ENCODE measurements at regions not wholly inside any gene's neighbourhood (a gene's known extent, or its start where the extent isn't known, plus 50 kb on each side); places are given as distances from the start of the nearest gene placed in this dataset.

DNA sequence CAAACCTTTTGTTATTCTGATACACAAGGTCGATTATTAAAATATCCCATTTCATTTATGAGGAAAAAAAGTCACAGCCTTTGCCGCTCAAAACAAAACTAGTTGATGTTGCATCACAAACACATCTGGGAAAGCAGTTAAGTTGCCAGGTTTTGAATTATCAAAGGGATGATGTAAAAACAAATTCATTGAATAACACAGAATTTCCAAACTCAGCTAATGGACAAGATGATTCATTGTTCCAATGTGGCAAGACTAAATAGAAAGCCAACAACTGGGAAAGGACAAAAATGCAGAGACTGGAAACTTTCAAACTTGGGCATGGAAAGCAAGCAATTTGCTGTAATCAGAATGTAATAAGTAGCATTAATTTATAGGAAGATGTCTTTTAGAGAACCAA is 610.0 kb upstream of the ZNF385D start:
- Histone ChIP-seq H3K79me2 (ENCODE audit: control insufficient read depth, insufficient read depth, low read length) (no peaks in the 10 kb centered on the region), H3K4me2 (ENCODE audit: insufficient read depth, low read length) (no peak overlapping the region), H3K27ac (ENCODE audit: extremely low read depth, low read depth, low read length) (no peak overlapping the region), H3K4me1 (replicated peaks in 1 of 2; ENCODE audit: control insufficient read depth in 2 of 2, insufficient read depth in 2 of 2, low read length in 2 of 2) (no peaks in the 10 kb centered on the region), H3K9me1 (ENCODE audit: control insufficient read depth, insufficient read depth, low read length) (no peaks in the 10 kb centered on the region), H3K36me3 (ENCODE audit: control insufficient read depth, insufficient read depth, low read length) (no peaks in the 10 kb centered on the region), H3K9ac (ENCODE audit: insufficient read depth in 1 of 2, low read depth in 2 of 2, low read length in 2 of 2) (no peak overlapping the region), H3K4me3 (no peak overlapping the region), H4K20me1 (replicated peaks; ENCODE audit: control insufficient read depth, insufficient read depth, low read length) (no peaks in the 10 kb centered on the region), H3K27me3 (ENCODE audit: control insufficient read depth in 2 of 2, insufficient read depth in 2 of 2, low read length in 2 of 2) (no peaks in the 10 kb centered on the region), H2AFZ (ENCODE audit: low read depth, low read length) (no peak overlapping the region), H3K9me3 (replicated peaks; ENCODE audit: control insufficient read depth, insufficient read depth, low read depth, low read length) (no peaks in the 10 kb centered on the region)
- BruUV-seq (replicated peaks), result no TSS peak
- intact Hi-C loops (cut with micrococcal nuclease), result no loop called here
- CTCF ChIA-PET (ENCODE audit: low intra/inter-chr PET ratio), result no interaction called here
- no peak for TF ChIP-seq ZKSCAN3 (CRISPR knock-in tag; IDR thresholded peaks at IDR 0.05)
- in situ Hi-C loops (cut with MboI), result no loop called here
- 0% methylated on average over 2 of the region's 2 CpGs for WGBS (ENCODE audit: insufficient coverage, low coverage, missing lambda C conversion rate)
- POLR2A ChIA-PET, result no interaction called here
- FAIRE-seq (no peak), ATAC-seq (no peak), DNase-seq (ENCODE audit: extremely low read depth in 1 of 4, low spot score in 3 of 4) (no peak)

GRCh38 chr3:22361521-22361920 is 610.5 kb upstream of the ZNF385D start:
- DNase-seq (ENCODE audit: extremely low read depth in 1 of 4, low spot score in 3 of 4) (no peak), ATAC-seq (no peak), FAIRE-seq (no peak)
- no peaks in the 10 kb centered on the region for H3K4me1 ChIP-seq (replicated peaks in 1 of 2; ENCODE audit: control insufficient read depth in 2 of 2, insufficient read depth in 2 of 2, low read length in 2 of 2)
- H3K9me3 ChIP-seq (replicated peaks; ENCODE audit: control insufficient read depth, insufficient read depth, low read depth, low read length), result no peaks in the 10 kb centered on the region
- BruUV-seq (replicated peaks), result no TSS peak
- H3K9ac ChIP-seq (ENCODE audit: insufficient read depth in 1 of 2, low read depth in 2 of 2, low read length in 2 of 2), result no peak overlapping the region
- 0% methylated on average over 1 of the region's 1 CpG for WGBS (ENCODE audit: insufficient coverage, low coverage, missing lambda C conversion rate)
- no peaks in the 10 kb centered on the region for H3K27me3 ChIP-seq (ENCODE audit: control insufficient read depth in 2 of 2, insufficient read depth in 2 of 2, low read length in 2 of 2)
- CTCF ChIA-PET (ENCODE audit: low intra/inter-chr PET ratio), result no interaction called here
- TF ChIP-seq GTF2E2 (tag; IDR thresholded peaks at IDR 0.05), result no peak
- no peak for TF ChIP-seq NUFIP1 (IDR thresholded peaks at IDR 0.05; ENCODE audit: partially characterized antibody)
- TF ChIP-seq, protein P1, sequence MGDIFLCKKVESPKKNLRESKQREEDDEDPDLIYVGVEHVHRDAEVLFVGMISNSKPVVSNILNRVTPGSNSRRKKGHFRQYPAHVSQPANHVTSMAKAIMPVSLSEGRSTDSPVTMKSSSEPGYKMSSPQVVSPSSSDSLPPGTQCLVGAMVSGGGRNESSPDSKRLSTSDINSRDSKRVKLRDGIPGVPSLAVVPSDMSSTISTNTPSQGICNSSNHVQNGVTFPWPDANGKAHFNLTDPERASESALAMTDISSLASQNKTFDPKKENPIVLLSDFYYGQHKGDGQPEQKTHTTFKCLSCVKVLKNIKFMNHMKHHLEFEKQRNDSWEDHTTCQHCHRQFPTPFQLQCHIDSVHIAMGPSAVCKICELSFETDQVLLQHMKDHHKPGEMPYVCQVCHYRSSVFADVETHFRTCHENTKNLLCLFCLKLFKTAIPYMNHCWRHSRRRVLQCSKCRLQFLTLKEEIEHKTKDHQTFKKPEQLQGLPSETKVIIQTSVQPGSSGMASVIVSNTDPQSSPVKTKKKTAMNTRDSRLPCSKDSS (IDR thresholded peaks at IDR 0.05; ENCODE audit: low read depth, partially characterized antibody), result no peak
- no peak for TF ChIP-seq ZNF644 (tag; IDR thresholded peaks at IDR 0.05; ENCODE audit: low read depth)
- no peak for TF ChIP-seq RBM22 (IDR thresholded peaks at IDR 0.05; ENCODE audit: low read depth, low read length, poor library complexity, severe bottlenecking)
- TF ChIP-seq GATA2 (CRISPR knock-in tag; IDR thresholded peaks at IDR 0.05), result no peak
- no peak for TF ChIP-seq POLR2AphosphoS2 (IDR thresholded peaks at IDR 0.05; ENCODE audit: low read length)
- no peak for TF ChIP-seq KLF1 (tag; IDR thresholded peaks at IDR 0.05)
- TF ChIP-seq KDM1A (IDR thresholded peaks at IDR 0.05), result no peak
- TF ChIP-seq HDAC6 (IDR thresholded peaks at IDR 0.05; ENCODE audit: low read depth, low read length), result no peak
- TF ChIP-seq HMBOX1 (IDR thresholded peaks at IDR 0.05), result no peak
- POLR2A ChIA-PET, result no interaction called here
- no peaks in the 10 kb centered on the region for H3K9me1 ChIP-seq (ENCODE audit: control insufficient read depth, insufficient read depth, low read length)
- H2AFZ ChIP-seq (ENCODE audit: low read depth, low read length), result no peak overlapping the region
- no peak overlapping the region for H3K4me2 ChIP-seq (ENCODE audit: insufficient read depth, low read length)
- intact Hi-C loops (cut with micrococcal nuclease) (no loop called here), in situ Hi-C loops (cut with MboI) (no loop called here)
- no peaks in the 10 kb centered on the region for H4K20me1 ChIP-seq (replicated peaks; ENCODE audit: control insufficient read depth, insufficient read depth, low read length)
- no peaks in the 10 kb centered on the region for H3K79me2 ChIP-seq (ENCODE audit: control insufficient read depth, insufficient read depth, low read length)
- no peak overlapping the region for H3K4me3 ChIP-seq
- H3K36me3 ChIP-seq (ENCODE audit: control insufficient read depth, insufficient read depth, low read length), result no peaks in the 10 kb centered on the region
- H3K27ac ChIP-seq (ENCODE audit: extremely low read depth, low read depth, low read length), result no peak overlapping the region
